Uterus (tissue), 2 donors: ENCODE measurements at regions not wholly inside any gene's neighbourhood (a gene's known extent, or its start where the extent isn't known, plus 50 kb on each side); places are given as distances from the start of the nearest gene placed in this dataset.

ENCODE experiments used
- CTCF ChIP-seq, 4 experiments: fragments of 200-600 bp in 2 of 4; fragments of 450-650 bp in 2 of 4; sonication (generic) in 2 of 4; IDR thresholded peaks; one replicate each; pipeline ENCODE4 v1.5.1; 2016 to 2019; ENCODE audit warnings: antibody characterized with exemption in 4 of 4, mild to moderate bottlenecking in 2 of 4, moderate library complexity in 1 of 4
- POLR2A ChIP-seq, 2 donors: fragments of 450-650 bp; IDR thresholded peaks; one replicate each; pipeline ENCODE4 v1.6.1; 2016; ENCODE audit warnings: antibody characterized with exemption in 2 of 2, mild to moderate bottlenecking in 1 of 2, moderate library complexity in 1 of 2

- TF ChIP-seq CTCF (IDR thresholded peaks at IDR 0.05) (no peak), POLR2A (IDR thresholded peaks at IDR 0.05) (no peak)
Observed at GRCh38 chr21:14900058-14900457, 164.7 kb downstream of the NRIP1 start.
